ENCODE measurements at regions not wholly inside any gene's neighbourhood (a gene's known extent, or its start where the extent isn't known, plus 50 kb on each side); places are given as distances from the start of the nearest gene placed in this dataset.

DNA sequence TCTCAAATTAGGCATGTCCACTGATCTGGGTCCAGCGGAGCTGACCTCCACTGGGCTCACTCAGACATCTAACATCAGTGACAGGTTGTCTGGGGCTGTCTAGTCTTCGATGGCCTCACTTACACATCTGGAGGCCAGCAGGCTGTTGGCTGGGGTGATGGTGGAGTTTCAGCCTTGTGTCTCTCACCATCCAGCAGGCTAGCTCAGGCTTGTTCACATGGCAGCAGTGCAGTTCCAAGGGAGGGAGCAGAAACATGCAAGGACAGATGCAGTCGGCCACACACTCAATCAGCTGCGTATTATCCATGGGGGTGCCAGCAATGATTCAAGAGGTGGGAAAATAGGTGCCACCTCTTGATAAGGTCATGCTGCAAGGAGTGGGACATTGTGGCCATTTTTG, 292.5 kb downstream of the SHQ1 start:
- TF ChIP-seq POLR2A (IDR thresholded peaks at IDR 0.05; ENCODE audit: low read depth, low read length) (no peak), POLR2AphosphoS5 (IDR thresholded peaks at IDR 0.05; ENCODE audit: low read depth, low read length) (no peak), PAX5 (IDR thresholded peaks at IDR 0.05; ENCODE audit: insufficient read depth, low read length, severe bottlenecking) (no peak), TAF1 (IDR thresholded peaks at IDR 0.05; ENCODE audit: low read depth, low read length) (no peak), SPI1 (IDR thresholded peaks at IDR 0.05; ENCODE audit: low read depth, low read length) (no peak)

Measured in GM12891 (cell line).